ENCODE measurements at regions not wholly inside any gene's neighbourhood (a gene's known extent, or its start where the extent isn't known, plus 50 kb on each side); places are given as distances from the start of the nearest gene placed in this dataset.

GRCh38 chr3:10555263-10555662, 49.9 kb upstream of the ATP2B2 start:
- H3K27me3 ChIP-seq (ENCODE audit: control insufficient read depth, insufficient read depth, low read length, poor library complexity, severe bottlenecking): no peaks in the 10 kb centered on the region

GRCh38 chr3:10556312-10556711, 50.9 kb upstream of the ATP2B2 start:
- peak; percentile 28 for DNase-seq
- WGBS, 2 experiments (ENCODE audit: insufficient coverage in 1 of 2, insufficient read length in 1 of 2): 77 to 88% methylated on average over 3 to 7 of the region's 7 CpGs
- H3K27ac Mint-ChIP-seq: no peak overlapping the region
- H3K9ac ChIP-seq (ENCODE audit: extremely low read depth, low read length, poor library complexity, severe bottlenecking): no peak overlapping the region
- peaks cover 23% of the 10 kb centered on the region for H3K4me1 Mint-ChIP-seq
- peaks cover 41% of the 10 kb centered on the region for H3K27me3 Mint-ChIP-seq (ENCODE audit: insufficient read depth)
- peaks cover 17% of the 10 kb centered on the region for H3K4me1 ChIP-seq (ENCODE audit: control insufficient read depth, insufficient read depth, low read length)
- TF ChIP-seq CTCF (conservative IDR thresholded peaks at IDR 0.05): no peak
- H3K36me3 ChIP-seq (ENCODE audit: control insufficient read depth, insufficient read depth, low read length): no peaks in the 10 kb centered on the region
- H3K9me3 Mint-ChIP-seq: no peaks in the 10 kb centered on the region
- no peaks in the 10 kb centered on the region for H3K9me3 ChIP-seq (ENCODE audit: control insufficient read depth, low read length)
- no peaks in the 10 kb centered on the region for H3K27me3 ChIP-seq (ENCODE audit: control insufficient read depth, insufficient read depth, low read length, poor library complexity, severe bottlenecking)
- H3K27ac ChIP-seq (ENCODE audit: low read depth, low read length): no peak overlapping the region
- no peaks in the 10 kb centered on the region for H3K36me3 Mint-ChIP-seq (ENCODE audit: low read depth)
- H3K4me3 Mint-ChIP-seq: no peak overlapping the region
- no peak overlapping the region for H3K4me3 ChIP-seq (ENCODE audit: low read length)

More at GRCh38 chr3:10555263-10555662, 49.9 kb upstream of the ATP2B2 start:
- Mint-ChIP-seq H3K4me1 (peaks cover 23% of the 10 kb centered on the region), H3K27ac (no peak overlapping the region), H3K27me3 (ENCODE audit: insufficient read depth) (peaks cover 30% of the 10 kb centered on the region), H3K36me3 (ENCODE audit: low read depth) (no peaks in the 10 kb centered on the region), H3K9me3 (no peaks in the 10 kb centered on the region), H3K4me3 (no peak overlapping the region)
- peaks cover 17% of the 10 kb centered on the region for H3K4me1 ChIP-seq (ENCODE audit: control insufficient read depth, insufficient read depth, low read length)
- TF ChIP-seq CTCF (conservative IDR thresholded peaks at IDR 0.05): no peak
- no peak overlapping the region for H3K4me3 ChIP-seq (ENCODE audit: low read length)
- 88 to 90% methylated on average over 1 of the region's 1 CpG for WGBS, 2 experiments (ENCODE audit: insufficient coverage in 1 of 2, insufficient read length in 1 of 2)
- DNase-seq: peak; percentile 49
- no peaks in the 10 kb centered on the region for H3K9me3 ChIP-seq (ENCODE audit: control insufficient read depth, low read length)
- no peak overlapping the region for H3K9ac ChIP-seq (ENCODE audit: extremely low read depth, low read length, poor library complexity, severe bottlenecking)
- no peak overlapping the region for H3K27ac ChIP-seq (ENCODE audit: low read depth, low read length)
- H3K36me3 ChIP-seq (ENCODE audit: control insufficient read depth, insufficient read depth, low read length): no peaks in the 10 kb centered on the region

- H3K4me1 Mint-ChIP-seq: peaks cover 23% of the 10 kb centered on the region
These were observed 51.9 kb upstream of the ATP2B2 start for GRCh38 chr3:10557250-10557649.

More at GRCh38 chr3:10557250-10557649, 51.9 kb upstream of the ATP2B2 start:
- H3K9ac ChIP-seq (ENCODE audit: extremely low read depth, low read length, poor library complexity, severe bottlenecking): no peak overlapping the region
- H3K9me3 ChIP-seq (ENCODE audit: control insufficient read depth, low read length): no peaks in the 10 kb centered on the region
- Mint-ChIP-seq H3K27me3 (ENCODE audit: insufficient read depth) (peaks cover 50% of the 10 kb centered on the region), H3K4me3 (no peak overlapping the region), H3K36me3 (ENCODE audit: low read depth) (no peaks in the 10 kb centered on the region), H3K27ac (no peak overlapping the region), H3K9me3 (no peaks in the 10 kb centered on the region)
- H3K36me3 ChIP-seq (ENCODE audit: control insufficient read depth, insufficient read depth, low read length): no peaks in the 10 kb centered on the region
- H3K27ac ChIP-seq (ENCODE audit: low read depth, low read length): no peak overlapping the region
- H3K4me1 ChIP-seq (ENCODE audit: control insufficient read depth, insufficient read depth, low read length): peaks cover 17% of the 10 kb centered on the region
- WGBS, 2 experiments (ENCODE audit: insufficient coverage in 1 of 2, insufficient read length in 1 of 2): 92 to 100% methylated on average over 5 to 7 of the region's 7 CpGs
- no peaks in the 10 kb centered on the region for H3K27me3 ChIP-seq (ENCODE audit: control insufficient read depth, insufficient read depth, low read length, poor library complexity, severe bottlenecking)
- TF ChIP-seq CTCF (conservative IDR thresholded peaks at IDR 0.05): no peak
- no peak overlapping the region for H3K4me3 ChIP-seq (ENCODE audit: low read length)
- DNase-seq: peak; percentile 45
